Parathyroid adenoma (tissue), 2 donors: ENCODE measurements at regions not wholly inside any gene's neighbourhood (a gene's known extent, or its start where the extent isn't known, plus 50 kb on each side); places are given as distances from the start of the nearest gene placed in this dataset.

Source experiments
- H2AFZ ChIP-seq: fragments of 300-600 bp; sonication (generic); one replicate; pipeline ENCODE4 v1.7.0; 2017; ENCODE audit warnings: antibody characterized with exemption, mild to moderate bottlenecking
- H3K27ac ChIP-seq: fragments of 300-600 bp; sonication (generic); one replicate; pipeline ENCODE4 v1.7.0; 2017
- H3K27me3 ChIP-seq: fragments of 300-600 bp; sonication (generic); one replicate; pipeline ENCODE4 v1.7.0; 2017; ENCODE audit warnings: low read length; ENCODE audit not compliant: control insufficient read depth, insufficient read depth
- H3K36me3 ChIP-seq: fragments of 300-600 bp; sonication (generic); one replicate; pipeline ENCODE4 v1.7.0; 2017; ENCODE audit warnings: low read length; ENCODE audit not compliant: control insufficient read depth, insufficient read depth
- H3K4me1 ChIP-seq: fragments of 300-600 bp; sonication (generic); one replicate; pipeline ENCODE4 v1.7.0; 2017; ENCODE audit warnings: control low read depth
- H3K4me2 ChIP-seq: fragments of 300-600 bp; sonication (generic); one replicate; pipeline ENCODE4 v1.7.0; 2017; ENCODE audit warnings: low read length
- H3K4me3 ChIP-seq: fragments of 300-600 bp; sonication (generic); one replicate; pipeline ENCODE4 v1.7.0; 2017; ENCODE audit warnings: low read depth, low read length
- H3K79me2 ChIP-seq: fragments of 300-600 bp; sonication (generic); one replicate; pipeline ENCODE4 v1.7.0; 2017; ENCODE audit warnings: control low read depth
- H3K9ac ChIP-seq: fragments of 300-600 bp; sonication (generic); one replicate; pipeline ENCODE4 v1.7.0; 2017; ENCODE audit warnings: mild to moderate bottlenecking
- H3K9me3 ChIP-seq: fragments of 300-600 bp; sonication (generic); one replicate; pipeline ENCODE4 v1.7.0; 2017; ENCODE audit warnings: low read length; ENCODE audit not compliant: control insufficient read depth
- CTCF ChIP-seq: fragments of 300-600 bp; sonication (generic); IDR thresholded peaks from one replicate; pipeline ENCODE4 v1.7.0; 2017; ENCODE audit warnings: antibody characterized with exemption, mild to moderate bottlenecking
- donor health status: primary hyperparathyroidism.

GRCh38 chr12:77251799-77252198 lies 186.4 kb upstream of the E2F7 start:
- H3K27ac ChIP-seq, result no peak overlapping the region
- H2AFZ ChIP-seq, result no peak overlapping the region
- no peaks in the 10 kb centered on the region for H3K4me1 ChIP-seq
- no peak for TF ChIP-seq CTCF
- no peaks in the 10 kb centered on the region for H3K36me3 ChIP-seq
- no peaks in the 10 kb centered on the region for H3K9me3 ChIP-seq
- no peaks in the 10 kb centered on the region for H3K79me2 ChIP-seq
- H3K27me3 ChIP-seq, result no peaks in the 10 kb centered on the region
- no peak overlapping the region for H3K4me3 ChIP-seq
- H3K9ac ChIP-seq, result no peak overlapping the region
- no peak overlapping the region for H3K4me2 ChIP-seq

GRCh38 chr12:77249892-77250291 lies 184.5 kb upstream of the E2F7 start:
- H3K4me2 ChIP-seq, result no peak overlapping the region
- no peaks in the 10 kb centered on the region for H3K36me3 ChIP-seq
- H3K4me3 ChIP-seq, result no peak overlapping the region
- H2AFZ ChIP-seq, result no peak overlapping the region
- no peaks in the 10 kb centered on the region for H3K9me3 ChIP-seq
- TF ChIP-seq CTCF, result no peak
- H3K79me2 ChIP-seq, result no peaks in the 10 kb centered on the region
- H3K27ac ChIP-seq, result no peak overlapping the region
- no peaks in the 10 kb centered on the region for H3K4me1 ChIP-seq
- H3K27me3 ChIP-seq, result no peaks in the 10 kb centered on the region
- no peak overlapping the region for H3K9ac ChIP-seq

GRCh38 chr12:77248036-77248435 lies 182.7 kb upstream of the E2F7 start:
- Histone ChIP-seq H3K79me2 (no peaks in the 10 kb centered on the region), H3K9me3 (no peaks in the 10 kb centered on the region), H3K4me3 (no peak overlapping the region), H3K27me3 (no peaks in the 10 kb centered on the region), H3K9ac (no peak overlapping the region), H3K27ac (no peak overlapping the region), H3K4me1 (no peaks in the 10 kb centered on the region), H3K36me3 (no peaks in the 10 kb centered on the region), H3K4me2 (no peak overlapping the region), H2AFZ (no peak overlapping the region)
- TF ChIP-seq CTCF, result no peak

- Histone ChIP-seq H3K36me3 (no peaks in the 10 kb centered on the region), H3K4me3 (no peak overlapping the region), H3K9me3 (no peaks in the 10 kb centered on the region), H3K27ac (no peak overlapping the region), H3K27me3 (no peaks in the 10 kb centered on the region), H3K79me2 (no peaks in the 10 kb centered on the region), H3K4me1 (no peaks in the 10 kb centered on the region), H3K9ac (no peak overlapping the region), H3K4me2 (no peak overlapping the region), H2AFZ (no peak overlapping the region)
- TF ChIP-seq CTCF, result no peak
Measured at GRCh38 chr12:77247542-77247941, 182.2 kb upstream of the E2F7 start.

GRCh38 chr12:77243345-77243744 lies 178.0 kb upstream of the E2F7 start:
- H3K4me1 ChIP-seq, result no peaks in the 10 kb centered on the region
- H3K27ac ChIP-seq, result no peak overlapping the region
- no peak for TF ChIP-seq CTCF
- H3K79me2 ChIP-seq, result no peaks in the 10 kb centered on the region
- no peaks in the 10 kb centered on the region for H3K27me3 ChIP-seq
- no peak overlapping the region for H3K9ac ChIP-seq
- no peaks in the 10 kb centered on the region for H3K36me3 ChIP-seq
- H2AFZ ChIP-seq, result no peak overlapping the region
- no peak overlapping the region for H3K4me3 ChIP-seq
- no peak overlapping the region for H3K4me2 ChIP-seq
- H3K9me3 ChIP-seq, result no peaks in the 10 kb centered on the region
